ENCODE measurements at regions not wholly inside any gene's neighbourhood (a gene's known extent, or its start where the extent isn't known, plus 50 kb on each side); places are given as distances from the start of the nearest gene placed in this dataset.

DNA sequence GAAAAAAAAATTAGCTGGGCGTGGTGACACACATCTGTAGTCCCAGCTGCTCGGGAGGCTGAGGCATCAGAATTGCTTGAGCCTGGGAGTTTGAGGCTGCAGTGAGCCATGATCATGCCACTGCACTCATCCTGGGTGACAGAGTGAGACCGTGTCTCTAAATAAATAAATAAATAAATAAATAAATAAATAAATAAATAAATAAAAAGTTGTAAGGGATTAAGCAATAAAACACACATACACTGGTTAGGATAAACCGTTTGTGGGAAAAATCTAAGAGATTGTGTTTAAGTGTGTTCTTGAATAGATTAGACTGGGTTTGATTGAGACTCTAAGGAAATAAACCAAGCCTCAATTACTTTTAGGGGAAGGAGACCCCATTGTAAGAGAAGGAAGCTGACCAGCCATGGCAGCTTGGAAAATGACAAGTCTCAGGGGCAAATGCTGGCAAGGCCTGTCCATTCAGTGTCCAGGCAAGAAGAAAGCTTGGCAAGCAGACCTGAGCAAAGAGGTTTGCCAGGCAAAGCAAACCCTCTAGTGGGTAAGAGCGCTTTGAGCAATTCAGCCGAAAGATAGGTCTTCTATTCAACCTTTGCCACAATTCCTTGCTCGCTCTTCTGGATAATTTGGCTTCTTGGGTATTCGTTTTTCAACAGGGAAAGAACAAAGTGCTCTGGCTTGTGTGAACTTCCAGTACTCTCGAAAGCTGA is 106.9 kb upstream of the SERBP1 start:
- no peaks in the 10 kb centered on the region for H3K27me3 Mint-ChIP-seq (ENCODE audit: insufficient read depth, unreplicated experiment)
- POLR2A ChIA-PET: interaction anchor here (1.3 to 7.6 kb wide), 2 partner anchors 33 to 148 kb away, joined by 3 to 69 read pairs; partner anchors contain the start of gene GADD45A
- DNase-seq (ENCODE audit: unreplicated experiment): no peak
- intact Hi-C loops (cut with micrococcal nuclease): loop anchor here (5.0 kb wide), 2 partner anchors 295 to 475 kb away; partner anchors contain the start of gene GNG12
- H3K36me3 Mint-ChIP-seq (ENCODE audit: insufficient read depth, unreplicated experiment): peaks cover 6% of the 10 kb centered on the region
- H3K9me3 Mint-ChIP-seq (ENCODE audit: unreplicated experiment): no peaks in the 10 kb centered on the region
- H3K27ac Mint-ChIP-seq (ENCODE audit: low read depth, unreplicated experiment): no peak overlapping the region
- TF ChIP-seq, protein P1, sequence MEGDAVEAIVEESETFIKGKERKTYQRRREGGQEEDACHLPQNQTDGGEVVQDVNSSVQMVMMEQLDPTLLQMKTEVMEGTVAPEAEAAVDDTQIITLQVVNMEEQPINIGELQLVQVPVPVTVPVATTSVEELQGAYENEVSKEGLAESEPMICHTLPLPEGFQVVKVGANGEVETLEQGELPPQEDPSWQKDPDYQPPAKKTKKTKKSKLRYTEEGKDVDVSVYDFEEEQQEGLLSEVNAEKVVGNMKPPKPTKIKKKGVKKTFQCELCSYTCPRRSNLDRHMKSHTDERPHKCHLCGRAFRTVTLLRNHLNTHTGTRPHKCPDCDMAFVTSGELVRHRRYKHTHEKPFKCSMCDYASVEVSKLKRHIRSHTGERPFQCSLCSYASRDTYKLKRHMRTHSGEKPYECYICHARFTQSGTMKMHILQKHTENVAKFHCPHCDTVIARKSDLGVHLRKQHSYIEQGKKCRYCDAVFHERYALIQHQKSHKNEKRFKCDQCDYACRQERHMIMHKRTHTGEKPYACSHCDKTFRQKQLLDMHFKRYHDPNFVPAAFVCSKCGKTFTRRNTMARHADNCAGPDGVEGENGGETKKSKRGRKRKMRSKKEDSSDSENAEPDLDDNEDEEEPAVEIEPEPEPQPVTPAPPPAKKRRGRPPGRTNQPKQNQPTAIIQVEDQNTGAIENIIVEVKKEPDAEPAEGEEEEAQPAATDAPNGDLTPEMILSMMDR (IDR thresholded peaks at IDR 0.05; ENCODE audit: unreplicated experiment): no peak
- no peak overlapping the region for H3K4me3 Mint-ChIP-seq (ENCODE audit: unreplicated experiment)
- CTCF ChIA-PET: interaction anchor here (0.5 to 12.4 kb wide), 19 partner anchors 11 to 487 kb away, joined by 3 to 386 read pairs (median 4); partner anchors contain the start of gene GADD45A
- H3K4me1 Mint-ChIP-seq (ENCODE audit: insufficient read depth, unreplicated experiment): peaks cover 6% of the 10 kb centered on the region
- no TSS peak for BruUV-seq (replicated peaks)

DNA sequence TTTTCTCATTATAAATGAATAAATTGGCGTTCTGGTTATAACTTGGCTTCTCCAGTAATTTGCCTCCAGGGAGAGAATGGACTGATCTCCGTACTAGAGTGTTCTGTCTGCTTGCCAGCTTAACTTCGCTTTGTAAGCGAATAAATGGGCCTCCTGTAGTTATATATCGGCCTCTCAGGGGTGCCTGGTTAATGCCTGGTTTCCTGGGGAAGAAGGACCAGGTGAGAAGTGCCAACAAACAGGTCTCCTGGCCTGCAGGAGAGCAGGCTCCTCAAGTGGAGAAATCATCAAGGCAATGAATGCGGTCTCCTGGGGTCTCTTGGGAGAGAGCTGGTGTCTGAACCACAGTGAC is 107.4 kb upstream of the SERBP1 start:
- Mint-ChIP-seq H3K36me3 (ENCODE audit: insufficient read depth, unreplicated experiment) (peaks cover 6% of the 10 kb centered on the region), H3K27ac (ENCODE audit: low read depth, unreplicated experiment) (no peak overlapping the region), H3K27me3 (ENCODE audit: insufficient read depth, unreplicated experiment) (no peaks in the 10 kb centered on the region), H3K4me3 (ENCODE audit: unreplicated experiment) (no peak overlapping the region), H3K4me1 (ENCODE audit: insufficient read depth, unreplicated experiment) (peaks cover 6% of the 10 kb centered on the region), H3K9me3 (ENCODE audit: unreplicated experiment) (no peaks in the 10 kb centered on the region)
- no TSS peak for BruUV-seq (replicated peaks)
- POLR2A ChIA-PET: interaction anchor here (1.3 to 7.6 kb wide), 2 partner anchors 33 to 147 kb away, joined by 3 to 69 read pairs; partner anchors contain the start of gene GADD45A
- DNase-seq (ENCODE audit: unreplicated experiment): no peak
- CTCF ChIA-PET: interaction anchor here (0.5 to 12.4 kb wide), 8 partner anchors 19 to 228 kb away, joined by 3 to 386 read pairs (median 18); no protein-coding TSS in a partner anchor
- TF ChIP-seq, protein P1 (IDR thresholded peaks at IDR 0.05; ENCODE audit: unreplicated experiment): no peak
- intact Hi-C loops (cut with micrococcal nuclease): loop anchor here (5.0 kb wide), 2 partner anchors 295 to 475 kb away; partner anchors contain the start of gene GNG12

DNA sequence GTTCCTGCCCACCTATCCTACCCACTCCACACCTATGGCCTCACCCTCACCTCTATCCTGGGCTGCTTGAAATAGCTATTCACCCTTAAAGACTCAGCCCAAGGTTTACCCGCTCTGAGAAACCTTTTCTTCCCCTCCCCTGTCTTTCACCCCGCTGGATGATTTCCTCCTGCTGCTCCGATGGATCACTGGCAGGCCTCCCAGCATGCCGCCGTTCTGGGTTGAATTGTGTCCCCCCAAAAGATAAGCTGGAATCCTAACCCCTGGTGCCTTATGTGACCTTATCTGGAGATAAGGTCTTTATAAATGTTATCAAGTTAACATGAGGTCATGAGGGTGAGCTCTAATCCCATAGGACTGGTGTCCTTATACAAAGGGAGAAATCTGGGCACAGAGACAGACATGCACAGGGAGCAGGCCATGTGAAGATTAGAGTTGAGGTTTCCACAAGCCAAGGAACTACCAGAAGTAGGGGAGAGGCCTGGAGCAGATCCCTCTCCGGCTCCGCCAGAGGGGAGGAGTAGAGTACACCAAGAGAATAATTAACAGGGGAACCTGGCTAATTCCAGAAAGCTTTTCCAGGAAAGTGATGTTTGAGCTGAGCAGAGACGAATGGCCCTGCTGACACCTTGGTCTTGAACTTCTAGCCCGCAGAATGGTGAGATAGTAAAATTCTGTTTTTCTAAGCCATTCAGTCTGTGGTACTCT is 110.0 kb upstream of the SERBP1 start:
- Mint-ChIP-seq H3K4me3 (ENCODE audit: unreplicated experiment) (no peak overlapping the region), H3K27me3 (ENCODE audit: insufficient read depth, unreplicated experiment) (no peaks in the 10 kb centered on the region), H3K27ac (ENCODE audit: low read depth, unreplicated experiment) (no peak overlapping the region), H3K9me3 (ENCODE audit: unreplicated experiment) (no peaks in the 10 kb centered on the region), H3K4me1 (ENCODE audit: insufficient read depth, unreplicated experiment) (peaks cover 6% of the 10 kb centered on the region), H3K36me3 (ENCODE audit: insufficient read depth, unreplicated experiment) (no peaks in the 10 kb centered on the region)
- intact Hi-C loops (cut with micrococcal nuclease): no loop called here
- ChIA-PET POLR2A (interaction anchor here (0.9 to 1.0 kb wide), 2 partner anchors 145 to 216 kb away, joined by 3 to 6 read pairs; partner anchors contain the start of gene GADD45A), CTCF (interaction anchor here (0.6 to 12.4 kb wide), 11 partner anchors 10 to 470 kb away, joined by 3 to 386 read pairs (median 4); no protein-coding TSS in a partner anchor)
- TF ChIP-seq, protein P1 (IDR thresholded peaks at IDR 0.05; ENCODE audit: unreplicated experiment): no peak
- no peak for DNase-seq (ENCODE audit: unreplicated experiment)
- BruUV-seq (replicated peaks): no TSS peak

- Mint-ChIP-seq H3K9me3 (ENCODE audit: unreplicated experiment) (no peaks in the 10 kb centered on the region), H3K27me3 (ENCODE audit: insufficient read depth, unreplicated experiment) (no peaks in the 10 kb centered on the region), H3K4me1 (ENCODE audit: insufficient read depth, unreplicated experiment) (peaks cover under 1% of the 10 kb centered on the region), H3K36me3 (ENCODE audit: insufficient read depth, unreplicated experiment) (no peaks in the 10 kb centered on the region), H3K4me3 (ENCODE audit: unreplicated experiment) (no peak overlapping the region), H3K27ac (ENCODE audit: low read depth, unreplicated experiment) (no peak overlapping the region)
- TF ChIP-seq, protein P1 (IDR thresholded peaks at IDR 0.05; ENCODE audit: unreplicated experiment): no peak
- intact Hi-C loops (cut with micrococcal nuclease): no loop called here
- no peak for DNase-seq (ENCODE audit: unreplicated experiment)
- CTCF ChIA-PET: interaction anchor here (0.6 to 12.4 kb wide), 9 partner anchors 8 to 327 kb away, joined by 3 to 386 read pairs (median 11); no protein-coding TSS in a partner anchor
- no TSS peak for BruUV-seq (replicated peaks)
- POLR2A ChIA-PET: interaction anchor here (0.8 to 1.0 kb wide), 5 partner anchors 12 to 216 kb away, joined by 3 to 6 read pairs (median 3); partner anchors contain the start of gene GADD45A
Observed at GRCh38 chr1:67540733-67541125, 110.5 kb upstream of the SERBP1 start.

All from MCF 10A (cell line).